ENCODE measurements at regions not wholly inside any gene's neighbourhood (a gene's known extent, or its start where the extent isn't known, plus 50 kb on each side); places are given as distances from the start of the nearest gene placed in this dataset.

- TF ChIP-seq EP300 (IDR thresholded peaks at IDR 0.05; ENCODE audit: borderline replicate concordance): no peak
- no peak for TF ChIP-seq MAX (IDR thresholded peaks at IDR 0.05)
- no peak for TF ChIP-seq TCF12 (IDR thresholded peaks at IDR 0.05; ENCODE audit: low read depth)
- TF ChIP-seq CREB1 (IDR thresholded peaks at IDR 0.05; ENCODE audit: low read depth): no peak
- TF ChIP-seq TAF1 (IDR thresholded peaks at IDR 0.05; ENCODE audit: low read depth): no peak
- TF ChIP-seq RAD21 (IDR thresholded peaks at IDR 0.05; ENCODE audit: low read depth): no peak
- TF ChIP-seq TEAD4 (IDR thresholded peaks at IDR 0.05): no peak
- no peak for TF ChIP-seq USF1 (IDR thresholded peaks at IDR 0.05)
- no peak for TF ChIP-seq REST (IDR thresholded peaks at IDR 0.05; ENCODE audit: low read depth)
- no peak for TF ChIP-seq YY1 (IDR thresholded peaks at IDR 0.05; ENCODE audit: low read depth)
Observed at GRCh38 chr9:75499812-75500211, 390.7 kb upstream of the PCSK5 start.

All from Ishikawa (cell line).